ENCODE measurements at regions not wholly inside any gene's neighbourhood (a gene's known extent, or its start where the extent isn't known, plus 50 kb on each side); places are given as distances from the start of the nearest gene placed in this dataset.

DNA sequence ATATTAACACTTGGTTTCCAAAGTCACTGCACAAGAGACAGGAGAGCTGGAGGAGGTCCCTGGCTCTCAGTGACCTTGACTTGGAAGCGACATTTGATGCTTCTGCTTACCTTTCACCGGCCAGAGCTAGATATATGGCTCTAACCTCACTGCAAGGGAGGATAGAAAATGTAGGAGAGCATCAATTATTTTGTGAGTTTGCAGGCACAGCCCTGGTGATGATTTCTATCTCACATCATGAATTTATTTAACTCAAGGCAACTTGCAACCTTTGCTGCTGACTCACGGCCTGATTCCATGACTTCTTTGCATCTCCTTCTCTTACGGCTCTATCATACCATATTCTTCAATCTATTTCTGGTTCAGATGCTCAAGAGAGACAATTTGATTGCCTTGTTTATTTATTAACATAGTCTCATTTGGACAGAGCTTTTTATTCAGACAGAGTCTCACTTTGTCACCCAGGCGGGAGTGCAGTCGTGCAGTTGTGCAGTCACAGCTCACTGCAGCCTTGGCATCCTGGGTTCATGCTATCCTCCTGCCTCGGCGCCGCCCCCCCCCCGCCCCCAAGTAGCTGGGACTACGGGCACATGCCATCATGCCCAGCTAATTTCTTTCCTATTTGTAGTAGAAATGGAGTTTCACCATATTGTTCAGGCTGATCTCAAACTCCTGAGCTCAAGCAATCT is 196.0 kb downstream of the REEP3 start:
- TF ChIP-seq CTCF (IDR thresholded peaks at IDR 0.05; ENCODE audit: low read length) (no peak), EZH2 (optimal IDR thresholded peaks at IDR 0.05; ENCODE audit: low read depth, low read length) (no peak), EZH2phosphoT487 (IDR thresholded peaks at IDR 0.05; ENCODE audit: low read length) (no peak)
- Histone ChIP-seq H3K36me3 (replicated peaks; ENCODE audit: insufficient read depth, low read length) (no peaks in the 10 kb centered on the region), H3K27ac (ENCODE audit: low read length) (no peak overlapping the region), H3K9me2 (replicated peaks; ENCODE audit: insufficient read depth, low read length) (no peaks in the 10 kb centered on the region), H3K4me2 (ENCODE audit: low read depth, low read length) (no peak overlapping the region), H3K4me1 (ENCODE audit: low read length) (no peaks in the 10 kb centered on the region), H3K79me2 (ENCODE audit: low read length) (no peaks in the 10 kb centered on the region), H3K27me3 (replicated peaks; ENCODE audit: insufficient read depth, low read length) (no peaks in the 10 kb centered on the region), H3K9ac (ENCODE audit: low read length) (no peak overlapping the region), H3F3A (ENCODE audit: insufficient read depth, low read length) (no peaks in the 10 kb centered on the region), H4K20me1 (ENCODE audit: insufficient read depth, low read length) (no peaks in the 10 kb centered on the region), H2AFZ (ENCODE audit: low read length) (no peak overlapping the region), H3K4me3 (ENCODE audit: low read length) (no peak overlapping the region), H3K9me3 (replicated peaks; ENCODE audit: insufficient read depth, low read length) (no peaks in the 10 kb centered on the region)
- no peak for DNase-seq

DNA sequence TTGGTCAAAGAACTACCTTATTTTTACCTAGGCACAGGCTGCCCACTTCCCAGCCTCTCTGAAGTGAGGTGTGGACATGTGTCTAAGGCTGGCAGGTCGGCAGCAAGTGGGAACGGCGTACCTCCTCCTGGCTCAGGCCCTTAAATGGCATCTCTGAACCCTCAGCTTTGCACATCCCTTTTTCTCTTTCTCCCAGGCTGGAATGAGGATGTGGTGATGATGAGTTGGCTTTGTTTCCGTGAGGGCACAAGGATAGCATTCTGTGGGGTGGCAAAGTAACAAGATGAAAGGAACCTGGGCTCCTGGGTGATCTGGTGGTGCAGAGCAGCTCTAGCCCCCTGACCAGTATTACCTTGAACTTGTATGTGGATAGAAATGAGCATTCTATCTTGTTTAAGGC is 196.8 kb downstream of the REEP3 start:
- no peak overlapping the region for H3K4me2 ChIP-seq (ENCODE audit: low read depth, low read length)
- no peaks in the 10 kb centered on the region for H4K20me1 ChIP-seq (ENCODE audit: insufficient read depth, low read length)
- H3K36me3 ChIP-seq (replicated peaks; ENCODE audit: insufficient read depth, low read length), result no peaks in the 10 kb centered on the region
- no peak overlapping the region for H3K9ac ChIP-seq (ENCODE audit: low read length)
- no peaks in the 10 kb centered on the region for H3K9me3 ChIP-seq (replicated peaks; ENCODE audit: insufficient read depth, low read length)
- H3K79me2 ChIP-seq (ENCODE audit: low read length), result no peaks in the 10 kb centered on the region
- no peaks in the 10 kb centered on the region for H3K4me1 ChIP-seq (ENCODE audit: low read length)
- no peak overlapping the region for H3K4me3 ChIP-seq (ENCODE audit: low read length)
- H3K27ac ChIP-seq (ENCODE audit: low read length), result no peak overlapping the region
- no peak for DNase-seq
- H3K27me3 ChIP-seq (replicated peaks; ENCODE audit: insufficient read depth, low read length), result no peaks in the 10 kb centered on the region
- H2AFZ ChIP-seq (ENCODE audit: low read length), result no peak overlapping the region
- no peak for TF ChIP-seq EZH2 (optimal IDR thresholded peaks at IDR 0.05; ENCODE audit: low read depth, low read length)
- no peak for TF ChIP-seq CTCF (IDR thresholded peaks at IDR 0.05; ENCODE audit: low read length)
- TF ChIP-seq EZH2phosphoT487 (IDR thresholded peaks at IDR 0.05; ENCODE audit: low read length), result no peak
- H3F3A ChIP-seq (ENCODE audit: insufficient read depth, low read length), result no peaks in the 10 kb centered on the region
- no peaks in the 10 kb centered on the region for H3K9me2 ChIP-seq (replicated peaks; ENCODE audit: insufficient read depth, low read length)

GRCh38 chr10:63718421-63718820 is 197.2 kb downstream of the REEP3 start:
- Histone ChIP-seq H2AFZ (ENCODE audit: low read length) (no peak overlapping the region), H3K27me3 (replicated peaks; ENCODE audit: insufficient read depth, low read length) (no peaks in the 10 kb centered on the region), H3K79me2 (ENCODE audit: low read length) (no peaks in the 10 kb centered on the region), H3K27ac (ENCODE audit: low read length) (no peak overlapping the region), H3K9ac (ENCODE audit: low read length) (no peak overlapping the region), H3K4me1 (ENCODE audit: low read length) (no peaks in the 10 kb centered on the region), H3F3A (ENCODE audit: insufficient read depth, low read length) (no peaks in the 10 kb centered on the region), H3K9me2 (replicated peaks; ENCODE audit: insufficient read depth, low read length) (no peaks in the 10 kb centered on the region), H3K36me3 (replicated peaks; ENCODE audit: insufficient read depth, low read length) (no peaks in the 10 kb centered on the region), H3K9me3 (replicated peaks; ENCODE audit: insufficient read depth, low read length) (no peaks in the 10 kb centered on the region), H3K4me3 (ENCODE audit: low read length) (no peak overlapping the region), H4K20me1 (ENCODE audit: insufficient read depth, low read length) (no peaks in the 10 kb centered on the region), H3K4me2 (ENCODE audit: low read depth, low read length) (no peak overlapping the region)
- TF ChIP-seq EZH2 (optimal IDR thresholded peaks at IDR 0.05; ENCODE audit: low read depth, low read length) (no peak), CTCF (IDR thresholded peaks at IDR 0.05; ENCODE audit: low read length) (no peak), EZH2phosphoT487 (IDR thresholded peaks at IDR 0.05; ENCODE audit: low read length) (no peak)
- DNase-seq, result no peak

All from MM.1S (cell line).